GM21447 (cell line): ENCODE measurements at regions not wholly inside any gene's neighbourhood (a gene's known extent, or its start where the extent isn't known, plus 50 kb on each side); places are given as distances from the start of the nearest gene placed in this dataset.

ENCODE experiments used
- ATAC-seq: cut with Tn5 transposase; IDR thresholded peaks from one replicate; pipeline ENCODE4 v1.9.1; 2021; ENCODE audit not compliant: unreplicated experiment

GRCh38 chr18:46424898-46425297 lies 232.1 kb downstream of the LOXHD1 start:
- no peak for ATAC-seq

- ATAC-seq = no peak
Observed at GRCh38 chr18:46425511-46425910, 231.5 kb downstream of the LOXHD1 start.

GRCh38 chr18:46426021-46426678 lies 230.9 kb downstream of the LOXHD1 start:
- no peak for ATAC-seq

DNA sequence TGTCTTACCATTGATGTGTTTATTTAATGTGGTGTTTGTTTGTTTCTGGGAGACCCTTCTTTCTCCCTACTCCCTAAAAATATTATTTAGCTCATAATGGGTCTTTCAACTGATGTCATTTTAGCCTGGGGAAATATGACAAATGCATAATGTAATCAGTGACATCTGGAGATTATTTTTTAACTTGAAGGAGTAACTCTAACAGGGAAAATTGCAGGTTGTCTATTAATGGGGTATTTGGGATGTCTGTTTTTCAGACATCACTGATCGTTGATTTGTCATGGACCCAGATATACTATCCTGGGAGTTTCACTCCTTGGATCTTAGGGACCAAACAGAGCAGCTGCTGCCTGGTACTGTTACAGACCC lies 230.4 kb downstream of the LOXHD1 start:
- ATAC-seq = no peak
